CD4-positive, alpha-beta T cell treated with Interleukin-15 for 4 hours (primary cell): ENCODE measurements at regions not wholly inside any gene's neighbourhood (a gene's known extent, or its start where the extent isn't known, plus 50 kb on each side); places are given as distances from the start of the nearest gene placed in this dataset.
A peak's percentile ranks its signal among the peaks of the same experiment; 100 is the strongest.

Experiments
- DNase-seq: peaks from one replicate; pipeline ENCODE4 v3.0.0-alpha.2; 2020; ENCODE audit warnings: low spot score

DNA sequence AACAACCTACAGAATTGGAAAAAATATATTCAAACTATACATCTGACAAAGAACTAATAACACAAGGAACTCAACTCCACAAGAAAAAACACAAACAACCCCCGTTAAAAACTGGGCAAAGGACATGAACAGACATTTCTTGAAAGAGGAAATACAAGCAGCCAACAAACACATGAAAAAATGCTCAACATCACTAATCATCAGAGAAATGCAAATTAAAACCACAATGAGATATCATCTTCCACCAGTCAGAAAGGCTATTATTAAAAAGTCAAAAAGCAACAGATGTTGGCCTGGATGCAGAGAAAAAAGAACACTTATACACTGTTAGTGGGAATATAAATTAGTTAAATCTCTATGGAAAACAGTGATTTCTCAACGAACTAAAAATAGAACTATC, 82.6 kb upstream of the CCDC91 start:
- DNase-seq = no peak

DNA sequence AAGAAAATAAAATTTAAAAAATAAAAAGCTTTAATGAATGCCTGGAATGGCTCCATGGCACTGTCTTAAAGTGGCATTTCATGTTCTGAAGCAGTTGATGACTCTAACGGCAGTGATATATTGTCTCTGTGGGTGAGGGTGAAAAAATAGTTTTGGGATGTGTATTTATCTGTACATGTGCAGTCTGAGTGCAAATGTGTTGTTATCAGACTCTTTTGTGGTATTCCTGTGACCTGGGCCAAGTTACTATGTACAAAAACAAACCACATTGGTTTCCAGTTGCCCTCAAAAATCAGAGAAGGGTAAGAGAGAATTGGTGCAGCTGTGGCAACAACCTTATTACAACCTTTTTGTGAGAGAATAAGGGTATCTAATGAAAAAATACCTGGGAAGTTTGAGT, 81.7 kb upstream of the CCDC91 start:
- DNase-seq = peak; percentile 1

DNA sequence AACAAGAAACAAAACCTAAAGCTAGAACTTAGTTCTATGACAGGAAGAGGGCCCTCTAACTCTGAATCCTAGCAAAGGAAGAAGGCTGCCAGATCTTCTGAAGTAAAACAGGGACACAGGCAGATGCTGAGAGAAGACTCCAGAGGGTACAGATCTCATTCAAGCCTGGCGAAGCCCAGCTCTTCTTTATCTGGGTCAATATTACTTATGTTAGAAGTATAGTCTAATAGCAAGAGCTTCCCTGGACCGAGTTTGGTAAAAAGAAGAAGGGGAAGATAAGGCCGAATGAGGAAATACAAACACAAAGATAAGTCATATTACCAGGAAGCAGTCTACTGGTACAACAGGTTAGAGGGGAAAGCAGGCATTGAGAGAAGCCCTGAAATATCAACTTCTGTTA, 79.9 kb upstream of the CCDC91 start:
- DNase-seq = no peak

DNA sequence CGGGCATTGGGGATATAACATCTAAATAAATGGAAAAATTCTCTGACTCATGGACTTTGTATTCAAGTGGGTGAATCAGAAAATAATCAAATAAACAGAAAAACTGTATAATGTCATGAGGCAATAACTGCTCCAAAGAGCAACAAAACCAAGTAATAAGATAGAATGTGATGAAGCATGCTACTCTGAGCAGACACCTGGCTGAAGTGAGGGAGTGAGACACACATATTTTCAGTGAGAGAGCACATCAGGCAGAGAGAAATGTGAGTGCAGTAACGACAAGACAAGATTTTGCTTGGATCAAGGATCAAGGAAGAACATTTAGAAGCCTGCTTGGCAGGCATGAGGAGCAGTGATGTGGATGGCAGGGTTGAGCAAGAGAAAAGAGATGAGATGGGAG, 75.8 kb upstream of the CCDC91 start:
- DNase-seq = no peak

DNA sequence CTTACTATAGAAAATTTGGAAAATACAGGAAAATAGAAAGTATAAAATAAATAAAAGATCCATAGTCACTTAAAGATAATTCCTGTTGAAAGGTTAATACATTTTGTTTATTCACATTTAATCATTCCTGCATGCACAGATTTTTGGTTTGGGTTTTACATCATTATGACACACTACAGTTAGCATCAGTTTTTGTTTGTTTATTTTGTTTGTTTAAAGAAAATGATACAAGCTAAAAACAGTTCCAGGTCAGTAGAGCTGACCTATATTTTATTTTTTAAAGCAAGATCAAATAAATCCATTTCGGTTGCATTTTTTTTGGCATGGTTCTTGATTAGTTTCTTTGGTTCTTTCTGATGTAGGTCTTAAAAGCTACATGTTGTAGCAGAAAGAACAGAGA, 68.8 kb upstream of the CCDC91 start:
- no peak for DNase-seq

DNA sequence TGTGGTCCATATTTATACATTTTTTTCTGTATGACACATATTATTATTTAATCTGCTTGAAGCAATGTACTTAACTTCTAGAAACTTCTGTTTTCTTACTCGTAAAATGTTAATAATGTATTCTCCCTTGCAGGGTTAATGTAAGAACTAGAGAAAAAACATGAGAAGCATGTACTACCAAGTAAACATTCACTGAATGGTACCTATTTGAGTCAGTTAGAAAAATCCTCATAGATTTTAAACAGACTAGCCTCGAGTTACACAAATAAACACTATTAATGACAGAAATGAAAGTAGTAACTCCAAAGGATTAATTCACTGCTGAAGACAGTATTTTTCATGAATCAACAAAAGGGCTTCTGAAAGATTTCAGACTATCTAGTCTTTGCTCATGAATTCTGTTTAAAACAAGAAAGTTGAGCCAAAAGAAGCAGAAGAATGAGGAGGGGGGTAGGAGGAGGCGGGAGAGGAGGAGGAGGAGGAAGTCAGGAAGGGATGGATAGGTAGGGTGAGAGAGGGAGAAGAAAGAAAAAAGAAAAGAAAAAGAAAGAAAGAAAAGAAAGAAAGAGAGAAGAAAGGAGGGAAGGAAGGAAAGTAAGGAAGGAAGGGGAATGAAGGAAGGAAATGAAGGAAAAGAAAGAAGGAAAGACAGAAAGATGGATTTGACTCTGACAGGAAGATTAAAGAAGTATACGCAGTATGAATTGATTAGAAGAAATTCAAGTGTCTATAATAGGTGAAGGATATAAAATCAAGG, 68.2 kb upstream of the CCDC91 start:
- no peak for DNase-seq

DNA sequence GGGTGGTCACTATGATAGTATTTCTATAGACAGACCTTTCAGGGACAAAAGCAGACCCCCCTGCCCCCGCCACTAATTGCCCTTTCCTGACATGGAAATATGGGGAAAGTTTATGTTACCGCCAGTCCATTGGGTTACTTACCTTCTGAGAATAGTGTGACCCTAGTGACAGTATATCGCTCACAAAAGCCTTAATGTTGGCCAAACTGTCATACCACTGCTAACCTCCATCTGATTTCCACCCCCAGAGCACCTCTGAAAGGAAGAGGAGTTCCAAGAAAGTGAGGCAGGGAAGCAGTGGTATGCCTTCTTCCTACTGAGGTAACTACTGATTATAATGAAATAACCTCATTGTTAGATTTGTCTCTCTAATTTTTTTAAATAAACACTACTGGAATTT, 67.5 kb upstream of the CCDC91 start:
- DNase-seq = no peak

DNA sequence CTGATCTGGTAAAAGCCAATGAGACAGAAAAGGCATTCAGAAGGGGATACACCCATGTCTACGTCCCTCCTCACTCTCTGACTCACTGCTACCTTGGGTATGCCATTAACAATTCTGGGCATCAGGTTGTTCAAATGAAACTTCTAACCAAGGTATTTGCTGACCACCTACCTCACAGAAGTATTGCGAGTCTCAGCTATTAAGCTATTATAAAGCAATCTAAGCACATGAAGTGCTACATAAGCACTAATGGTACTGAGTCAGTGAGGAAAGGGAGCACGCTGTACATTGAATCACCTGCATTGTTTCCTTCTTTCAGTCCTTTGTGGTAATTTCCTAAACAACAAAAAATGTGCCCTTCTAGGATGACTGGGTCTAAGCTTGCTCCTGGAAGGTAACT, 62.8 kb upstream of the CCDC91 start:
- DNase-seq = no peak

DNA sequence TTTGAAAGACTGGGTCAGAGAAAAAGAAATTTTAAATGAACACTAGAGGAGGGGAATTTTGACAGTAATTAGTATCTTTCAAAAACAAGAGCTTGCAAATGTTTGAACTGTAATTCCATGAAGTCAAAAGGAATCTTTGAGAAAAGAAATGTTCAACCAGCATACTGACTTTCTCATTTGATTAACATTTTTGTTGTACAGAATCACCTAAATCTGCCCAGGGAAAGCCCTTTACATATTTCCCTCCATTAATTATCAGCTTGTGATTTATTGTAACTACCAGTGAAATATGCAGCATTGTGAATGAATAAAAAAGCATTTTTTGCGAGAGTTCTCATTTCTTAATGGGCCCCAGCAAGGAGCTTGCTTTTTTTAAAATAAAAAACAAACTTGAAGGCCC, 61.2 kb upstream of the CCDC91 start:
- no peak for DNase-seq

DNA sequence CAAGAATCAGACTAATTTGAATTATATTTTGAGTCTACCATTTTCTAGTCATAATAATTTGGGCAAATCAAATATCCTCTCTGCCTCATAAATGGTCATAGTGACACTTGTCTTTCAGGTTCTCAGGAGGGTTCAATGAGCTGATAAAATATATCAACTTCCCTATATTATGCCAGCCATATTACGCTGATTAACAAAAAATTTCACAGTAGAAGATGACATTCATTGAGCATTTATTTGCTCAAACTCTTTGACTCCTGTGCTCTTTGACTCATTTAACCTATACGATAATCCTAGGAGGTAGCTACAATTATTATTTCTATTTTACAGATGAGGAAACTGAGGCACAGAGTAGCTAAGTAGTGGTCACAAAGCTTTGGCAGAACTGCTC, 60.0 kb upstream of the CCDC91 start:
- no peak for DNase-seq

DNA sequence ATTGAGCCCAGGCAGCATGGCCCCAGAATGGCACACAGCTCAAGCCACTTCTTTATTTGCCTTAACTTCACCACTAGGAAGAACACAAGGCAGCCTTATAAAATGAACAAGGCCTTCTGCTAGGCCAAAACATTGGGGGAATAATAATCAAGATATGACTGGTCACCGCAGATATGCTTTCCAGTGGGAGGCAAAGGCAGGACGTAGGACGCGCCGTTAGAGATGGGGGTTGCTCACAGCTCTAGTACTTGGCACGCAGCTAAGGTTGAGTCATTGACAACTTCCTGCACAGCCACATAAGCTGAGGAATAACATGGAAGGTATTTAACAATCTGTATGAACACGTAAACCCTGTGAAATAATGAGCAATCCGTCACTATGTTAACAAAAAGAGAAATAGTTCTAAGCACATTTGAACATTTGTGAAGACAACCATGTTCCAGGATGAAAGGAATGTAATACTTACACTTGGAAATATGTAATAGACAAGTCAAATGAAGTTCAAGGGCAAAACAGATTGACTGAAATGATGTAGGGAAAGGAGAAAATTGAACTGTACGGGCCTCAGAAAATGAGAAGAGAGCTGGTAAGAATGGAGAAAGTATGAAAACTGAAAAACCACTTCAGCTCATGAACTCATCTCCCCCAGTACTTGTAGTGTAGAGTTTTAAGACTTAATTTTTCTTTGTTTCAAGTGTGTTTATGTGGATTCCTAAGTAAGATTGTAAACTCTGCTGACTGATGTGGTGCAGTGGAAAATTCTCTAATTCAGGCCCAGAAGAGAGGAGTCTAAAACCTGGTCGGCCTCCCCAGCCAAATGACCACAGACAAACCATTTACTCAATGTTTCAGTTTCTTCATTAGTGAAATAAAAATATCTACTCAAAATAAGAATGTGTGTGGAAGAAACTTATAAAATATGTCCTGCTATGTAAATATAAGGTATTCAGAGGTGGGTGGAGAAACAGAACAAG, 59.3 kb upstream of the CCDC91 start:
- no peak for DNase-seq

DNA sequence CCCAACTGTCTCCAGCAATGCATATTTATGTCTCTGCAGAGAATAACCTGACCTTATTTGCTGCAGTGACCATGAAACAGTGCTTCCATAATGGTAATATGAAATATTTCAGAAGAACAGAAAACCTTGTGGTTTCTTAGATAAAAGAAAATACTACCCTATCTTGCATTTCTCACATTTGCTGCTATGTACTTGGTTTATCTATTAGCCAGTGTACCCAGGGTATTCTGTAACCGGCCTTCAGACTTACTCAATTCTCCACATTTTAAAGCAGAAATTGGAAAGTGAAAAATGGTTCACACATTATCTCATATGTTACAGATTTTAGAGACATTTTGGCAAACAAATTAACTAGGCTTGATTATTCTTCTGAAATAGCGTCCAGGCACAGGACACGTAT, 57.9 kb upstream of the CCDC91 start:
- DNase-seq = no peak

DNA sequence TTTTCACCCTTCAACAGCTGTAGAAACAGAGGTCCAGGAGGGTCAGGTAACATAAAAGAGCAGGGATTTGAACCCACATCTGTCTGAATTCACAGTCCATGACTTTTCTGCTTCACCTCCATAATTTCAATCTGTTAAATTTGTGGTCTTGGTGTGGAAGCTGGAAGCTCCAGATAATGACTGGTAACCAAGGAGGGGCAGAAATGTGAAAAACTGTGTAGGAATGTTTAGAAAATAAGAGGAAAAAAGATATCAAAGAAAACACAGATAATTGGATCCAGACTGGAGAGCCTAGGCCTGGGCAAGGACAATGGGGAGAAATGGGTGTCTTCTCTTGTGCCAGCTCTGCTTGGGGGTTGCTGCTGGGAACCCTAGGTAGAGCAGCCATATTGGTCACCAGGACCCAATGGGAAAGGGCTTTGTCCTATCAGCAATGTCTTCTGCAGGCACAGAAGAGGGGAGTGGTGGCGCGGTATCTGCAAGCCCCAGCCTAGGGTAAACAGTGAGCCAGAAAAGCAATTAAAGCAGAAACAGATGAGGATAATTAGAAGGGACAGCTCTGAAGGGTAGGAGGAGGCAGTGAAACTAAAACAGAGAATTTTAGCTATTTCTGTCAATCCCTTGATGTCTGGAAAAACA, 54.3 kb upstream of the CCDC91 start:
- no peak for DNase-seq

DNA sequence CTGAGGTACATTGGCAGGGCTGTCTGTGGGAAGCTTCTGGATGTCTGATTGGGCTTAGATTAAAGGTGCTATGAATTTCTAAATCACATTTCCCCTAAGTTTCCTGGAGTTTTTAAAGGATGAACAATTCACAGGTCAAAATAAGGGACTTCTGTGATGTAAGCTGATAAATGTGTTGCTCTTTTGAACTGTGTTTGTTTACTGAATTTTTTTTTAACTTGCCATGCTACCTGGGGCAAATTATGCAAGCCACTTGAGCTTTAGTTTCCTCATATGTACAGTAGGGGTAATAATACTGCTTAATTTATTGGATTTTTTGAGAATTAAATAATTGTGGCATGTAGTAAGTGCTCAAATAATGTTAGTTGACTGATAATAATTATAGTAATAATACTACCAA, 52.8 kb upstream of the CCDC91 start:
- DNase-seq = no peak

DNA sequence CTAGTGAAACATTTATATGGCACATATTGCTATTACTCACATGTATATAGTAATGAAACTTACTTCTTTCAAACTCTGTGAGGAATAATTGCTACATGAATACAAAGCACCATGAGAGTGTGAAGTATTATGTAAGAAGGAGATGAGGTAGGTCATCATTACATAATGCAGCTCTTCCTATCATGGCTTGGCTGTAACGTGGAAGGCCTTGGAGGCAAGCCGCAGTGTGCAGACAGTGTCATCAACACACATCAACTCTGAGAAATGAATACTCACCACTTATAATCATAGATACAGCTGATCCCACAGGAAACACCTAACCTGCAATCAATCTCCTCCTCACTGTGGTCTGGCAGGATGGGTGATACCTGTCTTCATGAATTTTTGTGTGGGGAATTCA, 49.9 kb upstream of the CCDC91 start:
- no peak for DNase-seq
